M059J (cell line): ENCODE measurements at regions not wholly inside any gene's neighbourhood (a gene's known extent, or its start where the extent isn't known, plus 50 kb on each side); places are given as distances from the start of the nearest gene placed in this dataset.

Experiments
- DNase-seq: peaks from one replicate; pipeline ENCODE4 v3.0.0-alpha.2; 2012; ENCODE audit warnings: low read depth

- no peak for DNase-seq
These were observed 134.5 kb downstream of the BAMBI start for GRCh38 chr10:28811639-28812349.

DNA sequence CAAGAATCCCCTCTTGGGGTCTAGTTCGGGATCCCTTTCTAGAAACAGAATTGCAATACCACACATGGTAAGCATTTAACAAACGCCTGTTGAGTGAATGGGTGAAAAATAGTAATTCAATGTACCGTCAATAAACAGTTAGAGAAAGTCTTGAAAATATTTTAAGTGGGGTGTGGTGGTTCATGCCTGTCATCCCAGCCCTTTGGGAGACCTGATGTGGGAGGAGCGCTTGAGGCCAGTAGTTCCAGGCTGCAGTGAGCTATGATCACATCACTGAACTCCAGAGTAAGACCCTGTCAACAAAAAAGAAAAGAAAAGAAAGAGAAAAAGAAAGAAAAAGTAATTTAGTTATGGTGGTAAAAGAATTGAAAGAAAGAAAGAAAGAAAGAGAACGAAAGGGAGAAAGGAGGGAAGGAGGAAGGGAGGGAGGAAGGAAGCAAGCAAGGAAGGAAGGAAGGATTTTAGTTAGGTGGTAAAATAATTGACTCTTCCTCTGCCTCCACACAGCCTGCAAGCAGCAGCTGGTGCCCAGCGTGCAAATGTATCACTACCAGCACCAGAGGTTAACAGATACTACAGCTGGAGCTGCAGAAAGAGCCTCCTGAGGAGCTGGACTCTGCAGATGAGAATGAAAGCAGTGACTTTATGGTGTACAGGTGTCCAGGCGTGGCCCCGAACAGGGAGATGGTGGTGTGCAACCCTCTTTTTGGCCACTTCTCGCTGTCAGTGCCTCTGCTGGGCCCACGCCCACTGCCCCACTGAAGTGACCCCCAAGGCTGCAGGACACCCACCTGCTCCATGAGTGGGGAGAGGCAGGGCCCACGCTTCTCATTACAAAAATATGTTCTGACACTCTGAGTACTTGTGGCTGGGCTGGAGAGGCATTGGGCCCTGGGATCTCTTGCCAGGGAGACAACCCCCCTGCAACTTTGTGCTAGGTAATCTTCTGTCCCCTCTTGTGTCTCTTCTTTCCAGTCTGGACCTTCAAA lies 135.4 kb downstream of the BAMBI start:
- no peak for DNase-seq

DNA sequence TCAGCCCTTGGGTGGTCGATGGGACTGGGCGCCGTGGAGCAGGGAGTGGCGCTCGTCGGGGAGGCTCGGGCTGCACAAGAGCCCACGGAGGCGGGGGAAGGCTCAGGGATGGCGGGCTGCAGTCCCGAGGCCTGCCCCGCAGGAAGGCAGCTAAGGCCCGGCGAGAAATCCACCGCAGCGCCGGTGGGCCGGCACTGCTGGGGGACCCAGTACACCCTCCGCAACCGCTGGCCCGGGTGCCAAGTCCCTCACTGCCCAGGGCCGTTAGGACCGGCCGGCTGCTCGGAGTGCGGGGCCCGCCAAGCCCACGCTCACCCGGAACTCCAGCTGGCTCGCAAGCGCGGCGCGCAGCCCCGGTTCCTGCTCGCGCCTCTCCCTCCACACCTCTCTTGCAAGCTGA lies 138.4 kb downstream of the BAMBI start:
- DNase-seq, result no peak

DNA sequence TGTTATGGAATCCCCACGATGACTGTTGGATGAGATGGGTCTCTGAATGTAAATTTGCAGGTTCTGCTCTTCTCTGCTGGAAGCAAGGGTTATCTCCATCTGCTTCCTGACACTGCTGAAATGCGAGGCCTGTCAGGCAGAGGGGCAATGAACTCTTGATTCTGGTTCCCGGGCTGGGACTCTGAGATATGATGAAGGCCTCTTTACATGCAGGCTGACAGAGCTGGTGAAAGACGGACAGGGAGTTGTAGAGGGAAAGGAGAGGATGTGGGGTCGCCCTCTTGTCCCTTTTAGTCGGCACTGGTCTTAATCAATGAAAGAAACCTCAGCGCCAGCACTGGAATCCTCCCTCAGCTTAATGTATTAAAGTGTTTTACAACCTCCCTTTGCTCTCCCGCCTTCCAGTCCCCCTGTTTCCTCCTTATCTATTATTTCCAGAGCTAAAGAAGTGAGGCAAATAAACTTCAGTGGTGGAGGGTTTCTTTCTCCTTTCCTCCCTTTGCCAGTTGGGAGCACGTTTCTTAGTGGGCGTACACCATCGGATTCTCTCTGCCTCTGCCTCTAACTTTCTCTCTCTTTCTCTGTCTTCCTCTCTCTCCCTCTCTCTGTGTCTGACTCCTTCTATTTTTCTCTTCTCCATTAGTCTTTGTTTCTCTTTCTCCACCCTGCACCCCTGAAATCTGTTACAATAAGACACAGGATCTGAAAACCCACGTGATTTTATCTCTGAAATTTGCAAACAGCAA lies 145.6 kb downstream of the BAMBI start:
- no peak for DNase-seq

DNA sequence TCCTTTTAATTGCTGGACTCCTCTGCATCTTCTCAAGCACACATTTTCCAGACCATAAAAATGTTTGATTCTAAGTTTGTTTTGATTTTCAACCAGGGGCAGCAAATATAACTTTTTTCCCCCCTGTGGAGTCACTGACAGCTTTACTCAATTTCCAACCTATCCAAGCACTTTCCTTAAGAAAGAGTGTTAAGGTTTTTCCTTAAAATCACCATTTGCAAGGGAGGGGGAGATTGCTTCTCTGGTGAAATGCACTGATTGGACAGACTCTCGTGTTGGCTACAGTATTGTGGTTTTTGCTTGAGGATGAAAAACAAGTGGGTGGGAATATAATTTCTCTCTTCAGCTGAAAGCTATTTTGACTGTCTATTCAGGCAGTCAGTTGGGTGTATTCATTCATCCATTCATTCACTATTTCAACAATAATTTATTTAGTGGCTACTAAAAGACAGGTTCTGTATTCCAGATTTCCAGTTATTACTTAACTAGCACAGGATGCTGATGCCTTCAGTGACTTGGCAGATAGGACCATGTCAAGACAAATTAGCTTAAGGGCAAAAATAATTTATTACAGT lies 146.3 kb downstream of the BAMBI start:
- DNase-seq, result no peak

DNA sequence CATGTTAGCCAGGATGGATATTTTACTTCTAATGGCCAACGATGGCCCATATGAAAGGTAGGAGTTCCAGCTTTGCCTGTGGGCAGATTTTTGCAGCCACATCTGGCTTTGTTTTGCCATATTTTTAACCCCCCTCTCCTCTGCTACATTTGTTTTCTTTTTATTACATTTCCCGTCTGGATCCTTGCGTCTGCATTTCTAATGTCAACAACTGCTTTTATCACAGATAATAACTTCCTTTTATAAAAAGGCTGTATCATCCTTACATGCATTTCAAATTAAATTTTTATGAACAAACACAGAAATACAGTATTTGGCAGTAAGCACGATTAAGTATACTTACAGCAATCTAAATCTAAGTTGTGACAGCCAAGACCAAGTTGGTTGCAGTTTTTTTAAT lies 156.0 kb downstream of the BAMBI start:
- DNase-seq, result no peak

DNA sequence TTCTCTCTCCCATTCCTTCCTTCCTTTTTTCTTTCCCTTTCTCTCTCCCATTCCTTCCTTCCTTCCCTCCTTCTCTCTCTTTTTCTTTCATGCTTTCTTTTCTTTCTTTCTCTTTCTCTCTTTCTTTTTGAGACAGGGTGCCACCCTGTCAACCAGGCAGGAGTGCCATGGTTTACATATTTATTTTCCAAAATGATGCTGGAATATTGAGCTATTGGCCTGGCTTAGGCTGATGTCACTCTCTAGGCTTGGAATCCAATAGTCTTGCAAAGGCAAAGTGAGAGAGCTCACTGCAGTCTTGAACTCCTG lies 159.1 kb downstream of the BAMBI start:
- no peak for DNase-seq

- no peak for DNase-seq
These were observed 160.5 kb downstream of the BAMBI start for GRCh38 chr10:28837613-28838390.

- DNase-seq, result peak; percentile 32
These were observed 161.6 kb downstream of the BAMBI start for GRCh38 chr10:28838908-28839307.

- peak; percentile 80 for DNase-seq
These were observed 162.3 kb downstream of the BAMBI start for GRCh38 chr10:28839600-28840007.

- DNase-seq, result no peak
These were observed 162.9 kb downstream of the BAMBI start for GRCh38 chr10:28840202-28840601.

GRCh38 chr10:28840971-28841370 lies 163.7 kb downstream of the BAMBI start:
- peak; percentile 71 for DNase-seq

DNA sequence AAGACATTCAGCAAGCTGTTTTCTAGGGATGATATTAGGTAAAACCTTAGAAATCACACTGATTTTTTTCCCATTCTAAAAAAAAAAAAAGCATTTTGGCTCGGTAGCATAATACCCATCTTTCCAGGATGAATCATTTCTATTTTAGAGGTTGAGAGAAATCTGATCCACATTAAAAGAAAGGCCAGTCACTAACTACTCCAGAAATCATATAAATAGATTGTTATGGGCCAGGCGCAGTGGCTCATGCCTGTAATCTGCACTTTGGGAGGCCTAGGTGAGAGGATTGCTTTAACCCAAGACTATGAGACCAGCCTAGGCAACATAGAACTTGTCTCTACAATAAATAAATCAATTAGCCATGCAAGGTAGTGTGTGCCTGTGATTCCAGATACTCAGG lies 164.3 kb downstream of the BAMBI start:
- DNase-seq, result peak; percentile 75

DNA sequence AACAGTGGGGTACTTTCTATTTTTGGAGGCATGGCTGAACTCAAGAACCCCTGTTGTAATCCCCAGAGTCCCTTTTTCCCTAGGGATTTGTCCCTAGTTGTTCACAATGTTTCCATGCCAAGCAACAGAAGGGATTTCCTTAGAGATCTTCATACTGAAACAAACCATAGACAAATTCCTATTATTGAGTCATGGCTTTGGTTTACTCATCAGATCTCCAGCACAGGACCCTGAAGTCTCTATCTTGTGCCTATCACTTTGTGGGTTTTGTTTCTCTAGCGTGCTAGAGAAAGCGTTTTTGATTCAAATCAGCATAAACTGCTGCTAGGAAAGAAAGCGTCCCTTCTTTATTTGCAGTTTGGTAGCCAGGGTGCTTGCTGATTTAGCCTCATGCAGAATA lies 165.0 kb downstream of the BAMBI start:
- DNase-seq, result peak; percentile 89

DNA sequence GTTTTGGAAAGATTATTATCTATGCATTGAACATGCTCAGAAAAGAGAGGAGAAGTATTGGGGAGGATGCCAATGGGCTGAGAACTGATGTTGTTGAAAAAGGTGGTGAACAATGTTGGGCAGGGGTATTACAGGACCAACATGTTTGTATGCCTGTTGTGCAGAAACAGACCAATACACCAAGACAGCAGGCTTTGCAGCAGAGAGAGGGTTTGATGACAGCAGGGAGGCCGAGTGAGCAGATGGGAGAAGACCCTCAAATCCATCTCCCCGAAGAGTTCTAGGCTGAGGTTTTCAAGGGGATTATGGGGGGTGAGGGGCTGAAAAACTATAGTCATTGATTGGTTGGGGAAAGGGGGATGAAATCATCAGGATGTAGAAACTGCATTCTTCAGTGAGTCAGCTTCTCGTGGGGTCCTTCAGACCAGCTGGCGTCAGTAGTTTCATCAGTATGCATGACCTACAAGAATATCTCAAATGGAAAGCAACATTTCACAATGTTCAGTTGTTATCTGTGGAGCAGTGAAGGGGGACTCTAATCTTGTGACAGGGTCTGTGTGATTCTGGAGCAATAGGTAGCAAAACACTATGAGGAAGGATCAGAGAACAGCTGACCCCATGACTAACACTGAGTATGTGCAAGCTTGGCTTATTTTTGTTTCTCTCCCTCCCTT lies 167.8 kb downstream of the BAMBI start:
- DNase-seq, result no peak

DNA sequence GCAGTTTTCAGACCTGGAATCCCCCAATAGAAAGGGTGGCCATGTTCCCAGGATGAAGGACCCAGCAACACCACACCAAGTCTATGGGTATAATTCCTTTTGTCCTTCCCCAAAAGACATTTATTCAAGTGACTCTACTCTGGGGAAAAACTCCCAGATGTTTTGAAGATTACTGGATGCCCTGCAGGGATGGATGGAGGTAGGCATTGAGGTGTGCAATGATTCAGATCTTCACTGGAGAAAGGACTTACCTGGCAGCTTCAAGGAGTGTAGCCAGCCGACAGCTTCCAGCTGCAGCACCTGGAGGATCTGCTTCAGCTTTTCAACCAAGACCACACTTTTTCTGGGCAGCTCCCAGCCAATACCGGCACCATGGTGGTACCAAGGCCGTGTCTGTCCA lies 172.0 kb downstream of the BAMBI start:
- DNase-seq, result no peak

GRCh38 chr10:28849821-28850220 lies 172.5 kb downstream of the BAMBI start:
- DNase-seq, result no peak

DNA sequence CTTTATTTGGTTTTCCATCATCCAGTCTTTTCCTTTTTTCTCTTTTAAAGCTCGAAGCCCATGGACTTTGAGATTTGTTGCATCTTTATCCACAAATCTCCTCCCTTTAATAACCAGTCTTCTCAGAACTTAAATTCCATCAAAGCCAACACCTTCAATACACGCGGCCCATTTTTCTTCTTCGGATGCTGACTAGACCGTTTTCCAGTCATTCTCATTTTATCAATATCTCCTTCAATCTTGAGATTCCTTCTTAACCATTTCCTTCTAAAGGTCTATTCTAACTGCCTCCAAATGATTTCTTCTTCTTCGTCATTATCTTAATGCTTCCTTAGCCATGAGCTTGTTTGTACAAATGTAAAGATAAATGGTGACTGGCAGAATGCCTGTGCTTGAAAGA lies 173.5 kb downstream of the BAMBI start:
- DNase-seq, result no peak

DNA sequence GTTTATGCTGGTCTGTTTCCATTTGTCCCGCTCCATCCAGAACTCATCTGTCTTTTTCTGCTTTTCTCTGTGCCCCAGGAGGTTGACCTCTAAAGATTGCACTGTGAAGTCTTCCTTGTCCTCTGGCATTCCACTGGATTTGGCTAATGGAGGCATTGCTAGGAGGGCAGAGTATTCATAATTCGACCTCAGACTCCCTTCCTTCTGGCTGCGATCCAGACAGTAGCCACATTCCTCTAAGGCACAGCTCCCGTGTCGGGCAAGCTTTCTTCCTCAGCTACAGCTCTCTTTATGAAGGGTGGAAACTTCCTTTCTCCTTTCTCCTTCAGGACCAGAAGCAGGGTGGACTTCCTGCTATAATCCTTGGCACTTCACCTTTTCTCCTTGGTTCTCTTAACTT lies 175.9 kb downstream of the BAMBI start:
- DNase-seq, result peak; percentile 63

GRCh38 chr10:28857164-28857563 lies 179.8 kb downstream of the BAMBI start:
- DNase-seq, result no peak

- no peak for DNase-seq
These were observed 181.3 kb downstream of the BAMBI start for GRCh38 chr10:28858646-28859045.
